Endothelial cell of umbilical vein (primary cell): ENCODE measurements at regions not wholly inside any gene's neighbourhood (a gene's known extent, or its start where the extent isn't known, plus 50 kb on each side); places are given as distances from the start of the nearest gene placed in this dataset.
A peak's percentile ranks its signal among the peaks of the same experiment; 100 is the strongest.
"Not testable (repeated sequence)": the region's sequence is repeated elsewhere in the genome, so short reads cannot be mapped to it uniquely, and the experiment has no call there.

Experiments used
- BruUV-seq: library from RNA; stranded (reverse); fragments of 400-500 nt; replicated peaks from 2 replicates; lab custom pipeline; 2021; lab: Mats Ljungman, UMichigan
- CTCF ChIA-PET: fragments of 300-600, 350-600 bp; sonication (Branson Sonifier 250); formaldehyde crosslinking; loops from one replicate; lab custom pipeline; 2021; ENCODE audit warnings: antibody characterized with exemption, inconsistent platforms; lab: Charles Lee
- POLR2A ChIA-PET: fragments of 300-600, 350-600 bp; sonication (Branson Sonifier 250); formaldehyde crosslinking; loops from one replicate; lab custom pipeline; 2021; ENCODE audit warnings: antibody characterized with exemption, inconsistent platforms; lab: Charles Lee
- DNase-seq: peaks from one replicate; pipeline ENCODE4 v3.0.0-alpha.2; 2011; ENCODE audit warnings: low read depth, low spot score
- FAIRE-seq: peaks from 2 replicates; lab custom pipeline; 2011; peaks lifted over from hg19 to GRCh38; lab: Jason Lieb, UNC
- H2AFZ ChIP-seq: 2 replicates; pipeline ENCODE4 v1.6.0; 2012; ENCODE audit warnings: low read depth, low read length, control low read depth, inconsistent platforms
- H3K27ac ChIP-seq: 2 replicates; pipeline ENCODE4 v1.5.1; 2011; ENCODE audit warnings: low read depth, mild to moderate bottlenecking, control low read depth, low read length, moderate library complexity; ENCODE audit not compliant: insufficient read depth
- H3K27me3 ChIP-seq, 2 experiments: 2 replicates each; pipeline versions ENCODE4 v1.6.0 to v1.6.1; 2011; ENCODE audit warnings: low read length in 2 of 2, mixed read lengths in 1 of 2; ENCODE audit not compliant: control insufficient read depth in 2 of 2, insufficient read depth in 2 of 2
- H3K36me3 ChIP-seq, 2 experiments: 2 replicates in 1 of 2; 3 replicates in 1 of 2; pipeline ENCODE4 v1.5.1; 2011; ENCODE audit warnings: low read length in 2 of 2, mild to moderate bottlenecking in 1 of 2, moderate library complexity in 1 of 2; ENCODE audit not compliant: control insufficient read depth in 2 of 2, insufficient read depth in 2 of 2; ENCODE audit errors: extremely low read depth in 1 of 2
- H3K4me1 ChIP-seq: 3 replicates; pipeline ENCODE4 v1.5.1; 2011; ENCODE audit warnings: mild to moderate bottlenecking, low read length; ENCODE audit not compliant: control insufficient read depth, insufficient read depth; ENCODE audit errors: extremely low read depth
- H3K4me2 ChIP-seq: 2 replicates; pipeline ENCODE4 v1.6.1; 2011; ENCODE audit warnings: low read length, control low read depth, mixed read lengths; ENCODE audit not compliant: insufficient read depth
- H3K4me3 ChIP-seq, 3 experiments: fragments of 200-600 bp in 1 of 3; sonication (generic), shearing (Covaris generic) in 1 of 3; replicated peaks in 1 of 3; 2 replicates each; pipeline ENCODE4 v1.5.1; 2011 to 2016; ENCODE audit warnings: control low read depth in 3 of 3, low read length in 3 of 3, mild to moderate bottlenecking in 2 of 3, inconsistent platforms in 1 of 3, low read depth in 1 of 3, moderate library complexity in 1 of 3; ENCODE audit not compliant: insufficient read depth in 1 of 3
- H3K79me2 ChIP-seq: 2 replicates; pipeline ENCODE4 v1.6.0; 2012; ENCODE audit warnings: low read length, inconsistent platforms; ENCODE audit not compliant: control insufficient read depth, insufficient read depth
- H3K9ac ChIP-seq: replicated peaks from 2 replicates; pipeline ENCODE3; 2011; ENCODE audit warnings: low read length, control low read depth; ENCODE audit not compliant: insufficient read depth; ENCODE audit errors: extremely low read depth
- H3K9me1 ChIP-seq: replicated peaks from 3 replicates; pipeline ENCODE4 v1.6.0; 2011; ENCODE audit warnings: mild to moderate bottlenecking, low read length; ENCODE audit not compliant: control insufficient read depth, insufficient read depth; ENCODE audit errors: extremely low read depth
- H3K9me3 ChIP-seq: replicated peaks from 2 replicates; pipeline ENCODE4 v1.5.1; 2012; ENCODE audit warnings: low read length, inconsistent platforms; ENCODE audit not compliant: control insufficient read depth, insufficient read depth
- H4K20me1 ChIP-seq: replicated peaks from 2 replicates; pipeline ENCODE3; 2011; ENCODE audit warnings: mild to moderate bottlenecking, low read length; ENCODE audit not compliant: control insufficient read depth, insufficient read depth; ENCODE audit errors: extremely low read depth
- CTCF ChIP-seq, 2 donors: IDR thresholded peaks; 1 replicate in 1 of 2; 2 replicates in 1 of 2; pipeline ENCODE4 v1.5.1; 2011; ENCODE audit warnings: low read length in 2 of 2, mild to moderate bottlenecking in 2 of 2, moderate library complexity in 2 of 2, control low read depth in 1 of 2, inconsistent platforms in 1 of 2, low read depth in 1 of 2; ENCODE audit not compliant: insufficient read depth in 1 of 2; ENCODE audit errors: extremely low read depth in 1 of 2
- EZH2 ChIP-seq: IDR thresholded peaks from 2 replicates; pipeline ENCODE4 v1.6.1; 2012; ENCODE audit warnings: borderline replicate concordance, low read depth, mild to moderate bottlenecking, moderate library complexity, low read length, inconsistent platforms; ENCODE audit not compliant: severe bottlenecking
- FOS ChIP-seq: IDR thresholded peaks from 2 replicates; pipeline ENCODE4 v1.6.1; 2011; ENCODE audit warnings: mild to moderate bottlenecking, low read length, moderate library complexity, borderline replicate concordance; ENCODE audit not compliant: insufficient read depth
- GATA2 ChIP-seq: IDR thresholded peaks from 2 replicates; pipeline ENCODE4 v1.7.0; 2011; ENCODE audit warnings: low read depth, mild to moderate bottlenecking, moderate library complexity, mixed read lengths, low read length; ENCODE audit not compliant: insufficient read length, insufficient read depth
- JUN ChIP-seq: IDR thresholded peaks from 2 replicates; pipeline ENCODE4 v1.6.1; 2011; ENCODE audit warnings: borderline replicate concordance, low read depth; ENCODE audit not compliant: insufficient read length, insufficient read depth
- MAX ChIP-seq: IDR thresholded peaks from 2 replicates; pipeline ENCODE4 v1.6.1; 2011; ENCODE audit not compliant: insufficient read depth, insufficient read length
- MYC ChIP-seq: IDR thresholded peaks from one replicate; pipeline ENCODE4 v1.6.1; 2011; ENCODE audit warnings: mild to moderate bottlenecking, low read depth, low read length
- POLR2A ChIP-seq: IDR thresholded peaks from 2 replicates; pipeline ENCODE4 v1.6.1; 2012; ENCODE audit warnings: low read depth, mild to moderate bottlenecking, control low read depth, low read length
- POLR2AphosphoS5 ChIP-seq: IDR thresholded peaks from 2 replicates; pipeline ENCODE4 v1.6.1; 2012; ENCODE audit warnings: low read depth, mild to moderate bottlenecking, control low read depth, low read length, moderate library complexity; ENCODE audit not compliant: insufficient read depth
- dilution Hi-C: fragments of 300-500 bp; cut with MboI; formaldehyde crosslinking; loops from one replicate; pipeline ENCODE4 v1.15.0; 2019; ENCODE audit warnings: low sequenced_read_pairs; ENCODE audit not compliant: extremely low pct_ligation_motif_present
- intact Hi-C: fragments of 100-400 bp; cut with micrococcal nuclease; formaldehyde crosslinking; loops from one replicate; pipeline ENCODE4 v1.10.0; 2022

- Histone ChIP-seq H3K36me3 (no peaks in the 10 kb centered on the region), H3K4me1 (peaks cover 18% of the 10 kb centered on the region), H3K27me3 (no peaks in the 10 kb centered on the region), H4K20me1 (no peaks in the 10 kb centered on the region), H3K9me1 (no peaks in the 10 kb centered on the region), H3K27ac (peak overlapping the region; percentile 55), H3K4me3 (no peak overlapping the region), H2AFZ (no peak overlapping the region), H3K9me3 (no peaks in the 10 kb centered on the region), H3K9ac (peak overlapping the region; percentile 27), H3K79me2 (no peaks in the 10 kb centered on the region), H3K4me2 (peak overlapping the region; percentile 61)
- TF ChIP-seq EZH2 (no peak), POLR2AphosphoS5 (peak; percentile 39), CTCF (IDR thresholded peaks at IDR 0.05; ENCODE audit: extremely low read depth in 1 of 2, insufficient read depth in 1 of 2, low read depth in 1 of 2, low read length in 2 of 2) (no peak), JUN (peak; percentile 41), MAX (no peak), MYC (no peak), GATA2 (peak; percentile 53), FOS (peak; percentile 41), POLR2A (no peak)
- POLR2A ChIA-PET: no interaction called here
- DNase-seq (peak; percentile 90), FAIRE-seq (peak; percentile 89)
- BruUV-seq: no TSS peak
- CTCF ChIA-PET: interaction anchor here (0.9 to 1.5 kb wide), 4 partner anchors 16 to 725 kb away, joined by 3 to 4 read pairs (median 4); no protein-coding TSS in a partner anchor
- dilution Hi-C loops (no loop called here), intact Hi-C loops (loop anchor here (1.0 to 5.0 kb wide), 3 partner anchors 54 to 725 kb away; no protein-coding TSS in a partner anchor)
These were observed 1823.9 kb downstream of the PLA2G4A start for GRCh38 chr1:188652678-188653077.

- H3K4me2 ChIP-seq, H3K9ac ChIP-seq, dilution Hi-C loops, FAIRE-seq, H3K4me3 ChIP-seq, H3K79me2 ChIP-seq, H3K27me3 ChIP-seq, POLR2A ChIA-PET, H4K20me1 ChIP-seq, H2AFZ ChIP-seq, H3K36me3 ChIP-seq, BruUV-seq, intact Hi-C loops, H3K9me3 ChIP-seq, DNase-seq, H3K27ac ChIP-seq, CTCF ChIA-PET, H3K9me1 ChIP-seq: not testable (repeated sequence)
- H3K4me1 ChIP-seq: peaks cover 18% of the 10 kb centered on the region
These were observed 1821.7 kb downstream of the BRINP3 start for GRCh38 chr1:188655966-188656365.
